ENCODE measurements at regions not wholly inside any gene's neighbourhood (a gene's known extent, or its start where the extent isn't known, plus 50 kb on each side); places are given as distances from the start of the nearest gene placed in this dataset.

DNA sequence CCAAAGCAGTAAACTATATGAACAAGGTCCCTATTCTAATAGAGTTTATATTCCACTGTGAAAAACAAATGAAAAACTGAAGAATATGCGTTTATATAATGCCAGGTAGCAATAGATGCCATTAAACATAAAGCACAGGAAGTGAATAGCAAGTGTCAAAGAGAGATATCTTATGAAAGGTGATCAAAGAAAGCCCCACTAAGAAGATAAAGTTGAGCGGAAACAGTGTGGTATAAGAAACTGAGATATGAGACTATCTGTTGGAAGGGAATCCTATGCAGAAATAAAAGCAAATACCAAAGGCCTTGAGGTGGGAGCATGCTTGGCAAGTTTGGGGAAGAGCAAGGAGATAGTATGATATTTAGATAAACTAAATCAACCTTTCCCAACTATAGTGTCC is 123.1 kb upstream of the FAR2 start:
- TF ChIP-seq POLR2A (IDR thresholded peaks at IDR 0.05; ENCODE audit: low read depth, low read length) (no peak), TAF1 (IDR thresholded peaks at IDR 0.05; ENCODE audit: borderline replicate concordance, low read depth, low read length) (no peak), POLR2AphosphoS5 (IDR thresholded peaks at IDR 0.05; ENCODE audit: low read depth, low read length) (no peak)
